ENCODE measurements at regions not wholly inside any gene's neighbourhood (a gene's known extent, or its start where the extent isn't known, plus 50 kb on each side); places are given as distances from the start of the nearest gene placed in this dataset.

GRCh38 chr1:239239529-239239928 is 146.8 kb upstream of the CHRM3 start:
- H3K27ac ChIP-seq (ENCODE audit: low read length) = no peak overlapping the region

GRCh38 chr1:239237912-239238311 is 148.5 kb upstream of the CHRM3 start:
- Histone ChIP-seq H3K4me1 (ENCODE audit: low read length) (no peaks in the 10 kb centered on the region), H3K9me2 (replicated peaks; ENCODE audit: insufficient read depth, low read length) (no peaks in the 10 kb centered on the region), H3F3A (ENCODE audit: insufficient read depth, low read length) (no peaks in the 10 kb centered on the region), H3K9me3 (replicated peaks; ENCODE audit: insufficient read depth, low read length) (no peaks in the 10 kb centered on the region), H3K79me2 (ENCODE audit: low read length) (no peaks in the 10 kb centered on the region), H3K27ac (ENCODE audit: low read length) (no peak overlapping the region), H2AFZ (ENCODE audit: low read length) (no peak overlapping the region), H3K4me2 (ENCODE audit: low read depth, low read length) (no peak overlapping the region), H3K27me3 (replicated peaks; ENCODE audit: insufficient read depth, low read length) (no peaks in the 10 kb centered on the region), H3K36me3 (replicated peaks; ENCODE audit: insufficient read depth, low read length) (no peaks in the 10 kb centered on the region), H3K4me3 (ENCODE audit: low read length) (no peak overlapping the region), H3K9ac (ENCODE audit: low read length) (no peak overlapping the region), H4K20me1 (ENCODE audit: insufficient read depth, low read length) (no peaks in the 10 kb centered on the region)
- TF ChIP-seq CTCF (IDR thresholded peaks at IDR 0.05; ENCODE audit: low read length) = no peak
- no peak for DNase-seq

More at GRCh38 chr1:239239529-239239928, 146.8 kb upstream of the CHRM3 start:
- H3K9me2 ChIP-seq (replicated peaks; ENCODE audit: insufficient read depth, low read length) = no peaks in the 10 kb centered on the region
- H4K20me1 ChIP-seq (ENCODE audit: insufficient read depth, low read length) = no peaks in the 10 kb centered on the region
- H3K4me2 ChIP-seq (ENCODE audit: low read depth, low read length) = no peak overlapping the region
- no peak overlapping the region for H3K9ac ChIP-seq (ENCODE audit: low read length)
- no peaks in the 10 kb centered on the region for H3K79me2 ChIP-seq (ENCODE audit: low read length)
- H3K27me3 ChIP-seq (replicated peaks; ENCODE audit: insufficient read depth, low read length) = no peaks in the 10 kb centered on the region
- no peaks in the 10 kb centered on the region for H3K36me3 ChIP-seq (replicated peaks; ENCODE audit: insufficient read depth, low read length)
- no peak for DNase-seq
- no peak overlapping the region for H2AFZ ChIP-seq (ENCODE audit: low read length)
- H3F3A ChIP-seq (ENCODE audit: insufficient read depth, low read length) = no peaks in the 10 kb centered on the region
- H3K4me1 ChIP-seq (ENCODE audit: low read length) = no peaks in the 10 kb centered on the region
- H3K4me3 ChIP-seq (ENCODE audit: low read length) = no peak overlapping the region
- TF ChIP-seq CTCF (IDR thresholded peaks at IDR 0.05; ENCODE audit: low read length) = no peak
- no peak for TF ChIP-seq EZH2phosphoT487 (IDR thresholded peaks at IDR 0.05; ENCODE audit: low read length)
- TF ChIP-seq EZH2 (optimal IDR thresholded peaks at IDR 0.05; ENCODE audit: low read depth, low read length) = no peak
- no peaks in the 10 kb centered on the region for H3K9me3 ChIP-seq (replicated peaks; ENCODE audit: insufficient read depth, low read length)

GRCh38 chr1:239233626-239234025 is 152.7 kb upstream of the CHRM3 start:
- Histone ChIP-seq H3K36me3 (replicated peaks; ENCODE audit: insufficient read depth, low read length) (no peaks in the 10 kb centered on the region), H3K4me1 (ENCODE audit: low read length) (no peaks in the 10 kb centered on the region), H3K4me3 (ENCODE audit: low read length) (no peak overlapping the region), H3K9ac (ENCODE audit: low read length) (no peak overlapping the region), H3K4me2 (ENCODE audit: low read depth, low read length) (no peak overlapping the region), H3K27me3 (replicated peaks; ENCODE audit: insufficient read depth, low read length) (no peaks in the 10 kb centered on the region), H3K9me2 (replicated peaks; ENCODE audit: insufficient read depth, low read length) (no peaks in the 10 kb centered on the region), H4K20me1 (ENCODE audit: insufficient read depth, low read length) (no peaks in the 10 kb centered on the region), H3F3A (ENCODE audit: insufficient read depth, low read length) (no peaks in the 10 kb centered on the region), H2AFZ (ENCODE audit: low read length) (no peak overlapping the region), H3K9me3 (replicated peaks; ENCODE audit: insufficient read depth, low read length) (no peaks in the 10 kb centered on the region), H3K79me2 (ENCODE audit: low read length) (no peaks in the 10 kb centered on the region), H3K27ac (ENCODE audit: low read length) (no peak overlapping the region)
- no peak for DNase-seq
- TF ChIP-seq CTCF (IDR thresholded peaks at IDR 0.05; ENCODE audit: low read length) (no peak), EZH2 (optimal IDR thresholded peaks at IDR 0.05; ENCODE audit: low read depth, low read length) (no peak), EZH2phosphoT487 (IDR thresholded peaks at IDR 0.05; ENCODE audit: low read length) (no peak)

Data from MM.1S (cell line).